ENCODE measurements at regions not wholly inside any gene's neighbourhood (a gene's known extent, or its start where the extent isn't known, plus 50 kb on each side); places are given as distances from the start of the nearest gene placed in this dataset.

GRCh38 chr14:87076146-87076545 lies 916.8 kb downstream of the GALC start:
- DNase-seq (ENCODE audit: low spot score), result no peak
- H3K4me3 ChIP-seq, result no peak overlapping the region
- H4K20me1 ChIP-seq (ENCODE audit: insufficient read depth, poor library complexity, severe bottlenecking), result no peaks in the 10 kb centered on the region
- no peaks in the 10 kb centered on the region for H3K79me2 ChIP-seq
- no peak overlapping the region for H3K4me2 ChIP-seq
- no peaks in the 10 kb centered on the region for H3K9me2 ChIP-seq (replicated peaks; ENCODE audit: insufficient read depth)
- H3K36me3 ChIP-seq (replicated peaks; ENCODE audit: insufficient read depth, low read depth), result no peaks in the 10 kb centered on the region
- 38% methylated on average over 2 of the region's 2 CpGs for WGBS (ENCODE audit: low lambda C conversion rate, missing lambda C conversion rate)
- H3K27ac ChIP-seq, result no peak overlapping the region
- no peaks in the 10 kb centered on the region for H3K27me3 ChIP-seq
- no peaks in the 10 kb centered on the region for H3K4me1 ChIP-seq (ENCODE audit: insufficient read depth)
- TF ChIP-seq EZH2phosphoT487 (IDR thresholded peaks at IDR 0.05; ENCODE audit: low read depth, severe bottlenecking, unreplicated experiment), result no peak
- no peak for TF ChIP-seq EZH2 (IDR thresholded peaks at IDR 0.05; ENCODE audit: borderline replicate concordance)
- TF ChIP-seq CTCF (IDR thresholded peaks at IDR 0.05; ENCODE audit: poor library complexity), result no peak
- H3K9me3 ChIP-seq (ENCODE audit: low read depth), result no peaks in the 10 kb centered on the region
- no peak overlapping the region for H2AFZ ChIP-seq

GRCh38 chr14:87073880-87074570 lies 919.0 kb downstream of the GALC start:
- WGBS (ENCODE audit: low lambda C conversion rate, missing lambda C conversion rate), result 85% methylated on average over 5 of the region's 5 CpGs
- no peaks in the 10 kb centered on the region for H3K79me2 ChIP-seq
- DNase-seq (ENCODE audit: low spot score), result no peak
- H3K4me1 ChIP-seq (ENCODE audit: insufficient read depth), result no peaks in the 10 kb centered on the region
- no peak overlapping the region for H3K27ac ChIP-seq
- H3K9me2 ChIP-seq (replicated peaks; ENCODE audit: insufficient read depth), result no peaks in the 10 kb centered on the region
- TF ChIP-seq CTCF (IDR thresholded peaks at IDR 0.05; ENCODE audit: poor library complexity) (no peak), EZH2phosphoT487 (IDR thresholded peaks at IDR 0.05; ENCODE audit: low read depth, severe bottlenecking, unreplicated experiment) (no peak), EZH2 (IDR thresholded peaks at IDR 0.05; ENCODE audit: borderline replicate concordance) (no peak)
- H3K9me3 ChIP-seq (ENCODE audit: low read depth), result no peaks in the 10 kb centered on the region
- no peak overlapping the region for H3K4me3 ChIP-seq
- no peak overlapping the region for H3K4me2 ChIP-seq
- H3K36me3 ChIP-seq (replicated peaks; ENCODE audit: insufficient read depth, low read depth), result no peaks in the 10 kb centered on the region
- H3K27me3 ChIP-seq, result no peaks in the 10 kb centered on the region
- no peaks in the 10 kb centered on the region for H4K20me1 ChIP-seq (ENCODE audit: insufficient read depth, poor library complexity, severe bottlenecking)
- H2AFZ ChIP-seq, result no peak overlapping the region

- Histone ChIP-seq H3K4me2 (no peak overlapping the region), H3K4me3 (no peak overlapping the region), H2AFZ (no peak overlapping the region), H3K9me3 (ENCODE audit: low read depth) (no peaks in the 10 kb centered on the region), H3K4me1 (ENCODE audit: insufficient read depth) (no peaks in the 10 kb centered on the region), H3K27me3 (no peaks in the 10 kb centered on the region), H3K79me2 (no peaks in the 10 kb centered on the region), H3K9me2 (replicated peaks; ENCODE audit: insufficient read depth) (no peaks in the 10 kb centered on the region), H3K27ac (no peak overlapping the region), H4K20me1 (ENCODE audit: insufficient read depth, poor library complexity, severe bottlenecking) (no peaks in the 10 kb centered on the region), H3K36me3 (replicated peaks; ENCODE audit: insufficient read depth, low read depth) (no peaks in the 10 kb centered on the region)
- 89% methylated on average over 11 of the region's 11 CpGs for WGBS (ENCODE audit: low lambda C conversion rate, missing lambda C conversion rate)
- no peak for DNase-seq (ENCODE audit: low spot score)
- no peak for TF ChIP-seq EZH2phosphoT487 (IDR thresholded peaks at IDR 0.05; ENCODE audit: low read depth, severe bottlenecking, unreplicated experiment)
- TF ChIP-seq EZH2 (IDR thresholded peaks at IDR 0.05; ENCODE audit: borderline replicate concordance), result no peak
- no peak for TF ChIP-seq CTCF (IDR thresholded peaks at IDR 0.05; ENCODE audit: poor library complexity)
These were observed 925.4 kb downstream of the GALC start for GRCh38 chr14:87067591-87067990.

All from hepatocyte (in vitro differentiated cells).